ENCODE measurements at regions not wholly inside any gene's neighbourhood (a gene's known extent, or its start where the extent isn't known, plus 50 kb on each side); places are given as distances from the start of the nearest gene placed in this dataset.

DNA sequence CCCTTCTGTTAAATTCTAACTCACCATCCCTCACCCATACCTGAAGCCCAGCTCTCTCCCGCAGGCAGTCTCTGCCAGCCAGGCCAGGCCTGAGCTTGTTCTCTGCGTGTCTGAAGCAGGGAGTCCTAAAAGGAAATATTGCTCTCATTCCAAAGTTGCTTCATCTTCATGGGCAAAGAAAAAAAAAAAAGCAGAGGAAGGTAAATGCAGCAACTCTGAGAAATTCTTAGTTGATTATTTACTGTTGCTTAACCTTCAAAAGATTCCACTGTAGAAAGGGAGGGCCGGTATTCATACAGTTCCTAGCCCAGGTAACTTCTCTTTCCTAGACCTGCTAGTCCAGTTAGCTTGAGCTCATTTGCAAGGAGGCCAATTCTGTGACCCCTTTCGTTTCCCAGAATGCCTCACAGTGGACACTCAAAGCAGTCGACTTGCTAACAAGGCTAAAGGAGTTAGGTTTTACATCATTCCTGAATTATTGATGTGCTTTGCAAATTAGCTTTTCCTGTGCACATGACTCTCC lies 193.5 kb upstream of the EEA1 start:
- TF ChIP-seq POLR2A (IDR thresholded peaks at IDR 0.05), result no peak
- TF ChIP-seq, protein P1, sequence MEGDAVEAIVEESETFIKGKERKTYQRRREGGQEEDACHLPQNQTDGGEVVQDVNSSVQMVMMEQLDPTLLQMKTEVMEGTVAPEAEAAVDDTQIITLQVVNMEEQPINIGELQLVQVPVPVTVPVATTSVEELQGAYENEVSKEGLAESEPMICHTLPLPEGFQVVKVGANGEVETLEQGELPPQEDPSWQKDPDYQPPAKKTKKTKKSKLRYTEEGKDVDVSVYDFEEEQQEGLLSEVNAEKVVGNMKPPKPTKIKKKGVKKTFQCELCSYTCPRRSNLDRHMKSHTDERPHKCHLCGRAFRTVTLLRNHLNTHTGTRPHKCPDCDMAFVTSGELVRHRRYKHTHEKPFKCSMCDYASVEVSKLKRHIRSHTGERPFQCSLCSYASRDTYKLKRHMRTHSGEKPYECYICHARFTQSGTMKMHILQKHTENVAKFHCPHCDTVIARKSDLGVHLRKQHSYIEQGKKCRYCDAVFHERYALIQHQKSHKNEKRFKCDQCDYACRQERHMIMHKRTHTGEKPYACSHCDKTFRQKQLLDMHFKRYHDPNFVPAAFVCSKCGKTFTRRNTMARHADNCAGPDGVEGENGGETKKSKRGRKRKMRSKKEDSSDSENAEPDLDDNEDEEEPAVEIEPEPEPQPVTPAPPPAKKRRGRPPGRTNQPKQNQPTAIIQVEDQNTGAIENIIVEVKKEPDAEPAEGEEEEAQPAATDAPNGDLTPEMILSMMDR (IDR thresholded peaks at IDR 0.05), result no peak

Measured in uterus (tissue), 2 donors.